Hepatocyte (in vitro differentiated cells): ENCODE measurements at regions not wholly inside any gene's neighbourhood (a gene's known extent, or its start where the extent isn't known, plus 50 kb on each side); places are given as distances from the start of the nearest gene placed in this dataset.

Experiments used
- DNase-seq: peaks from one replicate; pipeline ENCODE4 v3.0.0-alpha.2; 2016; ENCODE audit warnings: low spot score
- H2AFZ ChIP-seq: fragments of 200-600 bp; sonication (generic); 2 replicates; pipeline ENCODE4 v1.6.0; 2016; ENCODE audit warnings: antibody characterized with exemption, mild to moderate bottlenecking
- H3K27ac ChIP-seq: fragments of 200-600 bp; sonication (generic); 2 replicates; pipeline ENCODE4 v1.5.1; 2016; ENCODE audit warnings: mild to moderate bottlenecking
- H3K27me3 ChIP-seq: fragments of 200-600 bp; sonication (generic); 2 replicates; pipeline ENCODE4 v1.6.1; 2016
- H3K36me3 ChIP-seq: fragments of 200-600 bp; sonication (generic); replicated peaks from 2 replicates; pipeline ENCODE4 v1.5.1; 2016; ENCODE audit warnings: low read depth; ENCODE audit not compliant: insufficient read depth
- H3K4me1 ChIP-seq: fragments of 200-600 bp; sonication (generic); 2 replicates; pipeline ENCODE4 v1.5.1; 2016; ENCODE audit warnings: mild to moderate bottlenecking, moderate library complexity; ENCODE audit not compliant: insufficient read depth
- H3K4me2 ChIP-seq: fragments of 200-600 bp; sonication (generic); 2 replicates; pipeline ENCODE4 v1.6.0; 2016
- H3K4me3 ChIP-seq: fragments of 200-600 bp; sonication (generic); 2 replicates; pipeline ENCODE4 v1.5.1; 2016; ENCODE audit warnings: mild to moderate bottlenecking
- H3K79me2 ChIP-seq: fragments of 200-600 bp; sonication (generic); 2 replicates; pipeline ENCODE4 v1.6.0; 2017; ENCODE audit warnings: mild to moderate bottlenecking
- H3K9me2 ChIP-seq: fragments of 200-600 bp; sonication (generic); replicated peaks from 2 replicates; pipeline ENCODE4 v1.6.0; 2017; ENCODE audit warnings: mild to moderate bottlenecking; ENCODE audit not compliant: insufficient read depth
- H3K9me3 ChIP-seq: fragments of 200-600 bp; sonication (generic); 2 replicates; pipeline ENCODE4 v1.5.1; 2016; ENCODE audit warnings: low read depth, mild to moderate bottlenecking
- H4K20me1 ChIP-seq: fragments of 200-600 bp; sonication (generic); 2 replicates; pipeline ENCODE4 v1.6.0; 2016; ENCODE audit warnings: mild to moderate bottlenecking; ENCODE audit not compliant: insufficient read depth, poor library complexity, severe bottlenecking
- EZH2 ChIP-seq: fragments of 200-600 bp; sonication (generic); IDR thresholded peaks from 2 replicates; pipeline ENCODE4 v1.6.1; 2016; ENCODE audit warnings: antibody characterized with exemption, mild to moderate bottlenecking, borderline replicate concordance
- EZH2phosphoT487 ChIP-seq: fragments of 200-600 bp; sonication (generic); IDR thresholded peaks from one replicate; pipeline ENCODE4 v1.6.1; 2018; ENCODE audit warnings: antibody characterized with exemption, mild to moderate bottlenecking, low read depth, moderate library complexity; ENCODE audit not compliant: unreplicated experiment, severe bottlenecking
- WGBS: methylation state at CpG from one replicate; pipeline ENCODE4 v1.1.6; 2016; ENCODE audit warnings: low lambda C conversion rate; ENCODE audit errors: missing lambda C conversion rate; 5-methylcytosine and 5-hydroxymethylcytosine counted together
- TF ChIP-seq, protein P1 (sequence below): fragments of 200-600 bp; sonication (generic); IDR thresholded peaks from 2 replicates; pipeline ENCODE4 v1.5.1; 2016; ENCODE audit warnings: antibody characterized with exemption, mild to moderate bottlenecking; ENCODE audit not compliant: poor library complexity

GRCh38 chr2:66686755-66687154 is 251.8 kb downstream of the MEIS1 start:
- Histone ChIP-seq H3K9me2 (no peaks in the 10 kb centered on the region), H3K9me3 (no peaks in the 10 kb centered on the region), H3K79me2 (no peaks in the 10 kb centered on the region), H3K4me3 (no peak overlapping the region), H3K36me3 (no peaks in the 10 kb centered on the region), H2AFZ (no peak overlapping the region), H3K27me3 (no peaks in the 10 kb centered on the region), H3K4me2 (no peak overlapping the region), H4K20me1 (no peaks in the 10 kb centered on the region), H3K27ac (no peak overlapping the region), H3K4me1 (peaks cover 4% of the 10 kb centered on the region)
- TF ChIP-seq, protein P1, sequence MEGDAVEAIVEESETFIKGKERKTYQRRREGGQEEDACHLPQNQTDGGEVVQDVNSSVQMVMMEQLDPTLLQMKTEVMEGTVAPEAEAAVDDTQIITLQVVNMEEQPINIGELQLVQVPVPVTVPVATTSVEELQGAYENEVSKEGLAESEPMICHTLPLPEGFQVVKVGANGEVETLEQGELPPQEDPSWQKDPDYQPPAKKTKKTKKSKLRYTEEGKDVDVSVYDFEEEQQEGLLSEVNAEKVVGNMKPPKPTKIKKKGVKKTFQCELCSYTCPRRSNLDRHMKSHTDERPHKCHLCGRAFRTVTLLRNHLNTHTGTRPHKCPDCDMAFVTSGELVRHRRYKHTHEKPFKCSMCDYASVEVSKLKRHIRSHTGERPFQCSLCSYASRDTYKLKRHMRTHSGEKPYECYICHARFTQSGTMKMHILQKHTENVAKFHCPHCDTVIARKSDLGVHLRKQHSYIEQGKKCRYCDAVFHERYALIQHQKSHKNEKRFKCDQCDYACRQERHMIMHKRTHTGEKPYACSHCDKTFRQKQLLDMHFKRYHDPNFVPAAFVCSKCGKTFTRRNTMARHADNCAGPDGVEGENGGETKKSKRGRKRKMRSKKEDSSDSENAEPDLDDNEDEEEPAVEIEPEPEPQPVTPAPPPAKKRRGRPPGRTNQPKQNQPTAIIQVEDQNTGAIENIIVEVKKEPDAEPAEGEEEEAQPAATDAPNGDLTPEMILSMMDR: no peak
- TF ChIP-seq EZH2 (no peak), EZH2phosphoT487 (no peak)
- no peak for DNase-seq
- whole genome bisulfite sequencing: 81% methylated on average over 2 of the region's 2 CpGs

- no peak overlapping the region for H3K27ac ChIP-seq
- peaks cover 5% of the 10 kb centered on the region for H3K4me1 ChIP-seq
Measured at GRCh38 chr2:66688951-66689350, 254.0 kb downstream of the MEIS1 start.

DNA sequence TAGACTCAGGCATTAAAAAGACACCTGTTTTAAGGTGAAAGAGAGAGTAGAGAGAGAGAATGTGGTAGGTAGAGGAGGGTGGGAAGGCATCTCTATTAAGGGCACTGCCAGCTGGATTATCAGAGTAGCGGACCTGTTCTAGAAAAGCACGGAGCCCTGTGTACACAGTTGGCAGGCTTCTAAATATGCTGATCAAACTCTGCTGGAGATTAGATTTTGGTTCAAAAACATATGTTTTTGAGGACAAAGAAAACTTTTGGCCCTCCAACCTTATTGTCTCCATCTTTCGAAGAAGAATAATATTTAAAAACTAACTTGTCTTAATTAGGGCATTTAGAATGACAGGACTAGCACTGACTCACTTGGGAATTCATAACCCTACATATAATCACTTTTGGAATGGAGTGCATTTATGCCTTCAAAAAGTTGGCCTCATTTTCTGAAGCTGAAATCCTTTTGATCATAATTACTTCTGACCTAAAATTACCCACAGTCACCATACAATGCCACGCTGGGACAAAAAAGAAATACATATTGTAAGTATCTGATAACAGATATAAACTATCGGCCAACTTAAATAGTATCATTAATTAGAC is 254.6 kb downstream of the MEIS1 start:
- H3K36me3 ChIP-seq: no peaks in the 10 kb centered on the region
- no peak overlapping the region for H3K4me2 ChIP-seq
- H3K4me1 ChIP-seq: peaks cover 9% of the 10 kb centered on the region
- TF ChIP-seq, protein P1: no peak
- TF ChIP-seq EZH2 (no peak), EZH2phosphoT487 (no peak)
- H3K4me3 ChIP-seq: no peak overlapping the region
- H3K9me3 ChIP-seq: no peaks in the 10 kb centered on the region
- DNase-seq: no peak
- H3K9me2 ChIP-seq: no peaks in the 10 kb centered on the region
- no peak overlapping the region for H3K27ac ChIP-seq
- no peaks in the 10 kb centered on the region for H4K20me1 ChIP-seq
- no peak overlapping the region for H2AFZ ChIP-seq
- H3K27me3 ChIP-seq: no peaks in the 10 kb centered on the region
- WGBS: 81% methylated on average over 5 of the region's 5 CpGs
- H3K79me2 ChIP-seq: no peaks in the 10 kb centered on the region

More at GRCh38 chr2:66688951-66689350, 254.0 kb downstream of the MEIS1 start:
- Histone ChIP-seq H3K27me3 (no peaks in the 10 kb centered on the region), H3K36me3 (no peaks in the 10 kb centered on the region), H2AFZ (no peak overlapping the region), H3K9me3 (no peaks in the 10 kb centered on the region), H4K20me1 (no peaks in the 10 kb centered on the region), H3K4me2 (no peak overlapping the region), H3K9me2 (no peaks in the 10 kb centered on the region), H3K4me3 (no peak overlapping the region), H3K79me2 (no peaks in the 10 kb centered on the region)
- 60% methylated on average over 8 of the region's 8 CpGs for WGBS
- TF ChIP-seq, protein P1: no peak
- TF ChIP-seq EZH2phosphoT487: no peak
- TF ChIP-seq EZH2: no peak
- no peak for DNase-seq
